ENCODE measurements at regions not wholly inside any gene's neighbourhood (a gene's known extent, or its start where the extent isn't known, plus 50 kb on each side); places are given as distances from the start of the nearest gene placed in this dataset.

DNA sequence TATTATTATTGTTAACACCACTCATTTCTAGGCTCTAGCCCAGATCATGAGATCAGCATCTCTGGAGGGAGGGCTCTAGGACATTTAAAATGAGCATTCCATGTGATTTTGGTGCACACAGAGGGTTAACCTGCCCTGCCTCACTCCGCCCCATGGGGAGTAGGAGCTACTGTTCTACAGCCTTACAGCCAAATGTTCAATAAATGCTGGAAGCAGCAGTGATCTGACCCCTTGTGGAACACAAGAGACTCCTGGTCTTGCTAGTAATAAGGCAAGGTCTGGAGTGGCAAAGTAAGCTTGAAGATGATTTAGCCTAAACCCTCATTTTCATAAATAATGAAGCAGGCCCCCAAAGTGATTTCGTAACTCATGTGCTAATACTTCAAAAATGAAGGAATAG is 166.4 kb upstream of the EOMES start:
- TF ChIP-seq, protein P1, sequence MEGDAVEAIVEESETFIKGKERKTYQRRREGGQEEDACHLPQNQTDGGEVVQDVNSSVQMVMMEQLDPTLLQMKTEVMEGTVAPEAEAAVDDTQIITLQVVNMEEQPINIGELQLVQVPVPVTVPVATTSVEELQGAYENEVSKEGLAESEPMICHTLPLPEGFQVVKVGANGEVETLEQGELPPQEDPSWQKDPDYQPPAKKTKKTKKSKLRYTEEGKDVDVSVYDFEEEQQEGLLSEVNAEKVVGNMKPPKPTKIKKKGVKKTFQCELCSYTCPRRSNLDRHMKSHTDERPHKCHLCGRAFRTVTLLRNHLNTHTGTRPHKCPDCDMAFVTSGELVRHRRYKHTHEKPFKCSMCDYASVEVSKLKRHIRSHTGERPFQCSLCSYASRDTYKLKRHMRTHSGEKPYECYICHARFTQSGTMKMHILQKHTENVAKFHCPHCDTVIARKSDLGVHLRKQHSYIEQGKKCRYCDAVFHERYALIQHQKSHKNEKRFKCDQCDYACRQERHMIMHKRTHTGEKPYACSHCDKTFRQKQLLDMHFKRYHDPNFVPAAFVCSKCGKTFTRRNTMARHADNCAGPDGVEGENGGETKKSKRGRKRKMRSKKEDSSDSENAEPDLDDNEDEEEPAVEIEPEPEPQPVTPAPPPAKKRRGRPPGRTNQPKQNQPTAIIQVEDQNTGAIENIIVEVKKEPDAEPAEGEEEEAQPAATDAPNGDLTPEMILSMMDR (IDR thresholded peaks at IDR 0.05; ENCODE audit: extremely low read depth in 1 of 2, insufficient read depth in 1 of 2, low read depth in 1 of 2, low read length in 2 of 2): no peak
- no peak for TF ChIP-seq EZH2 (IDR thresholded peaks at IDR 0.05; ENCODE audit: borderline replicate concordance, low read depth, low read length, severe bottlenecking)
- TF ChIP-seq, protein P2, sequence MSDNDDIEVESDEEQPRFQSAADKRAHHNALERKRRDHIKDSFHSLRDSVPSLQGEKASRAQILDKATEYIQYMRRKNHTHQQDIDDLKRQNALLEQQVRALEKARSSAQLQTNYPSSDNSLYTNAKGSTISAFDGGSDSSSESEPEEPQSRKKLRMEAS (IDR thresholded peaks at IDR 0.05; ENCODE audit: insufficient read depth, insufficient read length): no peak
- no peak for TF ChIP-seq POLR2A (IDR thresholded peaks at IDR 0.05; ENCODE audit: low read depth, low read length)
- no peak for TF ChIP-seq POLR2AphosphoS5 (IDR thresholded peaks at IDR 0.05; ENCODE audit: insufficient read depth, low read depth, low read length)
- no peak for TF ChIP-seq JUN (IDR thresholded peaks at IDR 0.05; ENCODE audit: borderline replicate concordance, insufficient read depth, insufficient read length, low read depth)
